Breast epithelium (tissue), 3 donors: ENCODE measurements at regions not wholly inside any gene's neighbourhood (a gene's known extent, or its start where the extent isn't known, plus 50 kb on each side); places are given as distances from the start of the nearest gene placed in this dataset.

Source experiments
- CTCF ChIP-seq, 3 donors: fragments of 450-650 bp; IDR thresholded peaks; one replicate each; pipeline ENCODE4 v1.5.1; 2016 to 2017; ENCODE audit warnings: antibody characterized with exemption in 3 of 3, mild to moderate bottlenecking in 3 of 3, moderate library complexity in 3 of 3
- POLR2A ChIP-seq: fragments of 450-650 bp; IDR thresholded peaks from one replicate; pipeline ENCODE4 v1.6.1; 2016; ENCODE audit warnings: antibody characterized with exemption, mild to moderate bottlenecking, moderate library complexity
- POLR2AphosphoS5 ChIP-seq, 3 donors: sonication (generic); formaldehyde crosslinking; IDR thresholded peaks; one replicate each; pipeline ENCODE4 v1.6.1; 2017; ENCODE audit warnings: antibody characterized with exemption in 3 of 3

GRCh38 chr14:85445151-85445795 lies 84.7 kb upstream of the FLRT2 start:
- TF ChIP-seq POLR2AphosphoS5 (IDR thresholded peaks at IDR 0.05) (no peak), CTCF (IDR thresholded peaks at IDR 0.05) (no peak), POLR2A (no peak)
